ENCODE measurements at regions not wholly inside any gene's neighbourhood (a gene's known extent, or its start where the extent isn't known, plus 50 kb on each side); places are given as distances from the start of the nearest gene placed in this dataset.

DNA sequence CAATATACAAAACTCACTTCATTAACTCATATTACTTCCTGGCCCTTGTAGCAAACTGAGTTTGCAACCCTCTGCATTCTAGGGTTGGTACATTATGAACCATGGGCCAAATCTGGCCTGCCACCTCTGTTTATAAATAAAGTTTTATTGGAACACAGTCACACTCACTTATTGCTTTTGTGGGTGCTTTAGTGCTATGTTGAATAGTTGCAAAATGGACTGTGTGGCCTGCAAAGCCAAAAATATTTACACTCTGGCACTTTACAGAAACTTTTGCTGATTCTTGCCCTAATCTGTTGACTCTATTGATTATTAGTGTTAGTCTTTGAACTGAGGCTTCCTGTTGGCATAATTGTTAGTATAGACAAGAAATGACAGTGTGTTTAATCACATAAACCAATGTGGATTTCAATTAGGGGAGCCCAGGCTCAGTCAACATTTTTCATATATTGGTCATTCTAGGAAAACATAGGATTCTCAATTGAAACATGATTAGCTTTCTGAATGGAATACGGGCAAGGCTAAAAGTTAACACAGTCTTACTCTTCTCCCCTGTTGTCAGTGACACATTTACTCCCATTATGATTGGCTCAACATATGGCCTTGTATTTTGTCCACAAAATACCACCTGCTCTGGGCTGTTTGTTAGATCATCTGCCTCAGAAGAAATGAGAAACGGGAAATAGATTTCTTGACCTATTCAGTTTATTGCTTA, 241.9 kb upstream of the ZFP64 start (continued):
- TF ChIP-seq HNF4A (CRISPR knock-in tag; IDR thresholded peaks at IDR 0.05): peak; percentile 84
- no peak for TF ChIP-seq ZNF790 (CRISPR knock-in tag; IDR thresholded peaks at IDR 0.05; ENCODE audit: borderline replicate concordance)
- TF ChIP-seq NR2F1 (CRISPR knock-in tag; IDR thresholded peaks at IDR 0.05): peak in 1 of 2 experiments; percentile 58; a peak in 1 of 4 replicates
- TF ChIP-seq GATA4 (IDR thresholded peaks at IDR 0.05; ENCODE audit: borderline replicate concordance, low read depth): no peak
- TF ChIP-seq, protein P1, sequence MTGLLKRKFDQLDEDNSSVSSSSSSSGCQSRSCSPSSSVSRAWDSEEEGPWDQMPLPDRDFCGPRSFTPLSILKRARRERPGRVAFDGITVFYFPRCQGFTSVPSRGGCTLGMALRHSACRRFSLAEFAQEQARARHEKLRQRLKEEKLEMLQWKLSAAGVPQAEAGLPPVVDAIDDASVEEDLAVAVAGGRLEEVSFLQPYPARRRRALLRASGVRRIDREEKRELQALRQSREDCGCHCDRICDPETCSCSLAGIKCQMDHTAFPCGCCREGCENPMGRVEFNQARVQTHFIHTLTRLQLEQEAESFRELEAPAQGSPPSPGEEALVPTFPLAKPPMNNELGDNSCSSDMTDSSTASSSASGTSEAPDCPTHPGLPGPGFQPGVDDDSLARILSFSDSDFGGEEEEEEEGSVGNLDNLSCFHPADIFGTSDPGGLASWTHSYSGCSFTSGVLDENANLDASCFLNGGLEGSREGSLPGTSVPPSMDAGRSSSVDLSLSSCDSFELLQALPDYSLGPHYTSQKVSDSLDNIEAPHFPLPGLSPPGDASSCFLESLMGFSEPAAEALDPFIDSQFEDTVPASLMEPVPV (CRISPR knock-in tag; IDR thresholded peaks at IDR 0.05): no peak
- no peak for TF ChIP-seq U2AF1 (optimal IDR thresholded peaks at IDR 0.05; ENCODE audit: low read depth, low read length)
- peak; percentile 79; the same call in 1 of the 2 replicates for TF ChIP-seq ZNF607 (CRISPR knock-in tag; IDR thresholded peaks at IDR 0.05; ENCODE audit: borderline replicate concordance)
- no peak for TF ChIP-seq ZNF496 (CRISPR knock-in tag; IDR thresholded peaks at IDR 0.05; ENCODE audit: insufficient replicate concordance)
- TF ChIP-seq ZNF644 (CRISPR knock-in tag; IDR thresholded peaks at IDR 0.05; ENCODE audit: low read depth): 0 out of 2 replicates have a peak, but pooled peaks have one; percentile 40
- peak; percentile 39; the same call in 1 of the 2 replicates for TF ChIP-seq ZNF788 (CRISPR knock-in tag; IDR thresholded peaks at IDR 0.05; ENCODE audit: borderline replicate concordance)
- TF ChIP-seq, protein P2, sequence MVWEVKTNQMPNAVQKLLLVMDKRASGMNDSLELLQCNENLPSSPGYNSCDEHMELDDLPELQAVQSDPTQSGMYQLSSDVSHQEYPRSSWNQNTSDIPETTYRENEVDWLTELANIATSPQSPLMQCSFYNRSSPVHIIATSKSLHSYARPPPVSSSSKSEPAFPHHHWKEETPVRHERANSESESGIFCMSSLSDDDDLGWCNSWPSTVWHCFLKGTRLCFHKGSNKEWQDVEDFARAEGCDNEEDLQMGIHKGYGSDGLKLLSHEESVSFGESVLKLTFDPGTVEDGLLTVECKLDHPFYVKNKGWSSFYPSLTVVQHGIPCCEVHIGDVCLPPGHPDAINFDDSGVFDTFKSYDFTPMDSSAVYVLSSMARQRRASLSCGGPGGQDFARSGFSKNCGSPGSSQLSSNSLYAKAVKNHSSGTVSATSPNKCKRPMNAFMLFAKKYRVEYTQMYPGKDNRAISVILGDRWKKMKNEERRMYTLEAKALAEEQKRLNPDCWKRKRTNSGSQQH (CRISPR knock-in tag; IDR thresholded peaks at IDR 0.05; ENCODE audit: low read depth): no peak
- TF ChIP-seq SRSF9 (IDR thresholded peaks at IDR 0.05; ENCODE audit: borderline replicate concordance, insufficient read depth, low read depth, low read length, poor library complexity, severe bottlenecking): no peak
- TF ChIP-seq, protein P3, sequence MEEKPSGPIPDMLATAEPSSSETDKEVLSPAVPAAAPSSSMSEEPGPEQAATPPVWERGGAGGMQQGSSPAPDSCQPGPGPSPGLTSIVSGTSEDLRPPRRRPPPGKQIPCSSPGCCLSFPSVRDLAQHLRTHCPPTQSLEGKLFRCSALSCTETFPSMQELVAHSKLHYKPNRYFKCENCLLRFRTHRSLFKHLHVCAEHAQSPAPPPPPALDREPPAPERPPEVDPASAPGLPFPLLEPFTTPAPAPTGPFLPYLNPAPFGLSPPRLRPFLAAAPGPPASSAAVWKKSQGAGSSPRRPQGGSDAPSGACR (CRISPR knock-in tag; IDR thresholded peaks at IDR 0.05): peak; percentile 66; the same call in 1 of the 2 replicates
- TF ChIP-seq, protein P4, sequence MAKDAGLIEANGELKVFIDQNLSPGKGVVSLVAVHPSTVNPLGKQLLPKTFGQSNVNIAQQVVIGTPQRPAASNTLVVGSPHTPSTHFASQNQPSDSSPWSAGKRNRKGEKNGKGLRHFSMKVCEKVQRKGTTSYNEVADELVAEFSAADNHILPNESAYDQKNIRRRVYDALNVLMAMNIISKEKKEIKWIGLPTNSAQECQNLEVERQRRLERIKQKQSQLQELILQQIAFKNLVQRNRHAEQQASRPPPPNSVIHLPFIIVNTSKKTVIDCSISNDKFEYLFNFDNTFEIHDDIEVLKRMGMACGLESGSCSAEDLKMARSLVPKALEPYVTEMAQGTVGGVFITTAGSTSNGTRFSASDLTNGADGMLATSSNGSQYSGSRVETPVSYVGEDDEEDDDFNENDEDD (CRISPR knock-in tag; IDR thresholded peaks at IDR 0.05; ENCODE audit: borderline replicate concordance): no peak
- no peak for TF ChIP-seq STAT5B (CRISPR knock-in tag; IDR thresholded peaks at IDR 0.05)
- TF ChIP-seq CC2D1A (CRISPR knock-in tag; IDR thresholded peaks at IDR 0.05): no peak
- TF ChIP-seq, protein P5, sequence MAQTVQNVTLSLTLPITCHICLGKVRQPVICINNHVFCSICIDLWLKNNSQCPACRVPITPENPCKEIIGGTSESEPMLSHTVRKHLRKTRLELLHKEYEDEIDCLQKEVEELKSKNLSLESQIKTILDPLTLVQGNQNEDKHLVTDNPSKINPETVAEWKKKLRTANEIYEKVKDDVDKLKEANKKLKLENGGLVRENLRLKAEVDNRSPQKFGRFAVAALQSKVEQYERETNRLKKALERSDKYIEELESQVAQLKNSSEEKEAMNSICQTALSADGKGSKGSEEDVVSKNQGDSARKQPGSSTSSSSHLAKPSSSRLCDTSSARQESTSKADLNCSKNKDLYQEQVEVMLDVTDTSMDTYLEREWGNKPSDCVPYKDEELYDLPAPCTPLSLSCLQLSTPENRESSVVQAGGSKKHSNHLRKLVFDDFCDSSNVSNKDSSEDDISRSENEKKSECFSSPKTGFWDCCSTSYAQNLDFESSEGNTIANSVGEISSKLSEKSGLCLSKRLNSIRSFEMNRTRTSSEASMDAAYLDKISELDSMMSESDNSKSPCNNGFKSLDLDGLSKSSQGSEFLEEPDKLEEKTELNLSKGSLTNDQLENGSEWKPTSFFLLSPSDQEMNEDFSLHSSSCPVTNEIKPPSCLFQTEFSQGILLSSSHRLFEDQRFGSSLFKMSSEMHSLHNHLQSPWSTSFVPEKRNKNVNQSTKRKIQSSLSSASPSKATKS (CRISPR knock-in tag; IDR thresholded peaks at IDR 0.05): peak; percentile 64; the same call in 1 of the 2 replicates
- TF ChIP-seq ZNF878 (CRISPR knock-in tag; IDR thresholded peaks at IDR 0.05): peak; percentile 74; the same call in 1 of the 2 replicates
- TF ChIP-seq RBAK (CRISPR knock-in tag; IDR thresholded peaks at IDR 0.05): no peak
- TF ChIP-seq, protein P6, sequence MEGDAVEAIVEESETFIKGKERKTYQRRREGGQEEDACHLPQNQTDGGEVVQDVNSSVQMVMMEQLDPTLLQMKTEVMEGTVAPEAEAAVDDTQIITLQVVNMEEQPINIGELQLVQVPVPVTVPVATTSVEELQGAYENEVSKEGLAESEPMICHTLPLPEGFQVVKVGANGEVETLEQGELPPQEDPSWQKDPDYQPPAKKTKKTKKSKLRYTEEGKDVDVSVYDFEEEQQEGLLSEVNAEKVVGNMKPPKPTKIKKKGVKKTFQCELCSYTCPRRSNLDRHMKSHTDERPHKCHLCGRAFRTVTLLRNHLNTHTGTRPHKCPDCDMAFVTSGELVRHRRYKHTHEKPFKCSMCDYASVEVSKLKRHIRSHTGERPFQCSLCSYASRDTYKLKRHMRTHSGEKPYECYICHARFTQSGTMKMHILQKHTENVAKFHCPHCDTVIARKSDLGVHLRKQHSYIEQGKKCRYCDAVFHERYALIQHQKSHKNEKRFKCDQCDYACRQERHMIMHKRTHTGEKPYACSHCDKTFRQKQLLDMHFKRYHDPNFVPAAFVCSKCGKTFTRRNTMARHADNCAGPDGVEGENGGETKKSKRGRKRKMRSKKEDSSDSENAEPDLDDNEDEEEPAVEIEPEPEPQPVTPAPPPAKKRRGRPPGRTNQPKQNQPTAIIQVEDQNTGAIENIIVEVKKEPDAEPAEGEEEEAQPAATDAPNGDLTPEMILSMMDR (CRISPR knock-in tag; IDR thresholded peaks at IDR 0.05): no peak
